Karpas-422 (cell line): ENCODE measurements at regions not wholly inside any gene's neighbourhood (a gene's known extent, or its start where the extent isn't known, plus 50 kb on each side); places are given as distances from the start of the nearest gene placed in this dataset.

ENCODE experiments used
- DNase-seq: peaks from one replicate; pipeline ENCODE4 v3.0.0-alpha.2; 2015
- H2AFZ ChIP-seq: fragments of 200-600 bp; sonication (generic); 2 replicates; pipeline ENCODE4 v1.6.1; 2014; ENCODE audit warnings: antibody characterized with exemption, low read length, mixed read lengths
- H3K27ac ChIP-seq: fragments of 200-600 bp; sonication (generic); 2 replicates; pipeline ENCODE4 v1.5.1; 2014; ENCODE audit warnings: mild to moderate bottlenecking, low read length, moderate library complexity
- H3K27me3 ChIP-seq: fragments of 200-600 bp; sonication (generic); 2 replicates; pipeline ENCODE4 v1.6.1; 2014; ENCODE audit warnings: low read length, mixed read lengths
- H3K36me3 ChIP-seq: fragments of 200-600 bp; sonication (generic); 2 replicates; pipeline ENCODE4 v1.6.1; 2014; ENCODE audit warnings: low read length, mixed read lengths; ENCODE audit not compliant: insufficient read depth
- H3K4me1 ChIP-seq: fragments of 200-600 bp; sonication (generic); 2 replicates; pipeline ENCODE4 v1.6.1; 2014; ENCODE audit warnings: mild to moderate bottlenecking, low read length, mixed read lengths
- H3K4me2 ChIP-seq: fragments of 200-600 bp; sonication (generic); 2 replicates; pipeline ENCODE4 v1.6.1; 2014; ENCODE audit warnings: low read length, low read depth, mild to moderate bottlenecking; ENCODE audit not compliant: poor library complexity, severe bottlenecking
- H3K4me3 ChIP-seq: fragments of 200-600 bp; sonication (generic); 2 replicates; pipeline ENCODE4 v1.5.1; 2014; ENCODE audit warnings: mild to moderate bottlenecking, antibody characterized with exemption, low read length, mixed read lengths
- H3K79me2 ChIP-seq: fragments of 200-600 bp; sonication (generic); 2 replicates; pipeline ENCODE4 v1.6.1; 2014; ENCODE audit warnings: mild to moderate bottlenecking, low read length, mixed read lengths
- H3K9ac ChIP-seq: fragments of 200-600 bp; sonication (generic); 2 replicates; pipeline ENCODE4 v1.6.0; 2014; ENCODE audit warnings: low read length
- H3K9me2 ChIP-seq: fragments of 200-600 bp; sonication (generic), shearing (Covaris generic); replicated peaks from 2 replicates; pipeline ENCODE4 v1.6.0; 2014; ENCODE audit warnings: mild to moderate bottlenecking, low read length, moderate library complexity; ENCODE audit not compliant: insufficient read depth
- H3K9me3 ChIP-seq: fragments of 300-700, 200-600 bp; sonication (generic); 2 replicates; pipeline ENCODE4 v1.6.1; 2014; ENCODE audit warnings: low read length, mixed read lengths
- H4K20me1 ChIP-seq: fragments of 200-600 bp; sonication (generic); 2 replicates; pipeline ENCODE4 v1.6.1; 2014; ENCODE audit warnings: mild to moderate bottlenecking, antibody characterized with exemption, low read length, low read depth; ENCODE audit not compliant: insufficient read depth

DNA sequence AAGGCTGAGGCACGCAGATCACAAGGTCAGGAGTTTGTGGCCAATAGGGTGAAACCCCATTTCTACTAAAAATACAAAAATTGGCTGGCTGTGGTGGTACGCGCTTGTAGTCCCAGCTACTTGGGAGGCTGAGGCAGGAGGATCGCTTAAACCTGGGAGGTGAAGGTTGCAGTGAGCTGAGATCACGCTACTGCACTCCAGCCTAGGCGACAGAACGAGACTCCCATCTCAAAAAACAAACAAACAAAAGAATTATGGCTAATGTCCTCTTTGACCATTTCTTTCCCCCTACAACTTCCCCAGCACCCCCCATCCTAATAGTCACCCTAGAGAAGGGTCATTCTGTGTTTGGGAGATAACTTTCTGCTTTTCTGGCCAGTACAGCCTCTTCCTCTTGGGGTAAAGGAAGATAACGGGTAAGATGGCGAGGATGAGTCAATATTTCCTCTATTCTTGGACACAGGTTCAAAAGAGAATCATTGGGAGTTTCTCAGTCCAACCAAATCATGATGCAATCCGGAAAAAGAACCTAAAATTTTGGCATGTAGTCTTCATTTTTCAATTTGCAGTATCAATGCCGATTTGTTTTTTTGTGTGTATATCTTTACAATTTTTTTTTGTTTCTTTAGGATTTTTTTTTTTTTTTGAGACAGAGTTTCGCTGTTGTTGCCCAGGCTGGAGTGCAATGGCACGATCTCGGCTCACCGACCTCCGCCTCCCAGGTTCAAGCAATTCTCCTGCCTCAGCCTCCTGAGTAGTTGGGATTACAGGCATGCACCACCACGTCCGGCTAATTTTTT lies 107.6 kb upstream of the MED13 start:
- H3K4me2 ChIP-seq, result no peak overlapping the region
- H3K9me2 ChIP-seq, result no peaks in the 10 kb centered on the region
- H2AFZ ChIP-seq, result no peak overlapping the region
- no peaks in the 10 kb centered on the region for H3K9me3 ChIP-seq
- no peaks in the 10 kb centered on the region for H3K27me3 ChIP-seq
- DNase-seq, result no peak
- H3K36me3 ChIP-seq, result no peaks in the 10 kb centered on the region
- no peak overlapping the region for H3K9ac ChIP-seq
- no peak overlapping the region for H3K4me3 ChIP-seq
- no peaks in the 10 kb centered on the region for H3K4me1 ChIP-seq
- H4K20me1 ChIP-seq, result no peaks in the 10 kb centered on the region
- no peak overlapping the region for H3K27ac ChIP-seq
- H3K79me2 ChIP-seq, result no peaks in the 10 kb centered on the region

GRCh38 chr17:62167076-62167475 lies 102.0 kb upstream of the MED13 start:
- no peaks in the 10 kb centered on the region for H3K4me1 ChIP-seq
- no peaks in the 10 kb centered on the region for H3K79me2 ChIP-seq
- no peaks in the 10 kb centered on the region for H3K9me3 ChIP-seq
- no peak overlapping the region for H2AFZ ChIP-seq
- H4K20me1 ChIP-seq, result no peaks in the 10 kb centered on the region
- H3K4me2 ChIP-seq, result no peak overlapping the region
- H3K9me2 ChIP-seq, result no peaks in the 10 kb centered on the region
- H3K9ac ChIP-seq, result no peak overlapping the region
- no peaks in the 10 kb centered on the region for H3K27me3 ChIP-seq
- DNase-seq, result no peak
- no peak overlapping the region for H3K27ac ChIP-seq
- no peak overlapping the region for H3K4me3 ChIP-seq
- no peaks in the 10 kb centered on the region for H3K36me3 ChIP-seq

DNA sequence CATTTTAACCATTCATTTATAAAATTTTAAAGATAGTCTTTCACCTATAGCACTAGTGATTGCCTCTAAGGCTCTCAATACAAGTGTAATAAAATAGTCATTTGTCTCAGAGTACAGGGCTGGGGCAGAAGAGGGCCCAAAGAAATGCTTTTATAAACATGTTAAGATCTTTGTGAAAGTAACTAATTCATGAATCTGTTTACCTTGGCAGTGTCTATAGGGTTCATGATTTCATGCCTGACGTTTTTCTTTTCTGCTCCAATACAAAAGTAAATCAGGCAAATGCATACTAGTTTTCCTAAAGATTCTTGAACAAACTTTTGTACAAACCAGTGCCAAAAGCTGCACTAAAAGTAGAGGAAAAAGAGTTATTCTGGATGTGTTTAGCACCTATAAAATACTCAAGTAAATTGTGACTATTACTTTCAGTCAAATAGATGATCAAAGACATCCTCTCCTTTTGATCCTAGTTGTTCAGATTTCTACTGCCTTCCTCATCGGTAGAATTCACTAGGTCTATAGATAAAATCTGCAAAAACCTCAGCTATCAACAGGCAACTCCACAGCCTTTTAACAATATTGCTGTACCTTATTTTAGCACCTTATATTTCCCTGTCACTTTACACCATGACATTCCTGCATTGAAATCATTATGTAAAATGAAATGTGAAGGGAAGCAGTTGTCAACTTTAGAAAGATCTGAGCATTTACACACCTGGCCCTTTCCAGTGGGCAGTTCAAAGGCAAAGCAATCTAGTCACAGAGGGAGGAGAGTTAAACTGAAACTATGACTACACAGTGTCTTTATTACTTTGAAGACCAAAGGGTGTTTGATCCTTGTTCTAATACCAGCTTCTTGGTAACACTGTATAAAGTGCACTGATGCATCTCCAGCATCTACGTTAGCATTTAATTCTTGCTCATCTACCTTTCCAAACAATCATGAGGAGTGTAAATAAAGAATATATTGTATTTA lies 100.0 kb upstream of the MED13 start:
- no peaks in the 10 kb centered on the region for H3K36me3 ChIP-seq
- H4K20me1 ChIP-seq, result no peaks in the 10 kb centered on the region
- H3K4me1 ChIP-seq, result no peaks in the 10 kb centered on the region
- DNase-seq, result no peak
- no peaks in the 10 kb centered on the region for H3K27me3 ChIP-seq
- H2AFZ ChIP-seq, result no peak overlapping the region
- no peak overlapping the region for H3K4me3 ChIP-seq
- no peak overlapping the region for H3K9ac ChIP-seq
- no peak overlapping the region for H3K27ac ChIP-seq
- H3K9me3 ChIP-seq, result no peaks in the 10 kb centered on the region
- no peaks in the 10 kb centered on the region for H3K79me2 ChIP-seq
- no peaks in the 10 kb centered on the region for H3K9me2 ChIP-seq
- no peak overlapping the region for H3K4me2 ChIP-seq

DNA sequence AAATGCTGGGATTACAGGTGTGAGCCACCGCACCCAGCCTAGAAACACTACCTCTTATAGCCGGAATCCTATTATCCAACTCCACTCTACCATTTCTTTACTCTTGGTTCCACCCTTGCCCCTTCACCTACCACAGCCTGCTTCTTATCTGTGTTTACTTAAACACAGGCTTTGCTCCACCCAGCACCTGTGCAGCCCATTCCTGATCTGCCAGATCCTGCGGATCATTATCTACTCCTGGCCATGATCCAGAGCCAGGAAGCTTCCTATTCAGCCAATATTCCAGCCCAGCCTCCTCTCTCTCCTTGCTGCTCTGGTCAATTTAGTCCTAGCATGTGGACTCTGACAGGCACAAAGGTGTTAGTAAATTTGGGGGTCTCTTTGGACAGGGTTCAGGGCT lies 98.8 kb upstream of the MED13 start:
- Histone ChIP-seq H3K27me3 (no peaks in the 10 kb centered on the region), H3K27ac (no peak overlapping the region), H3K4me3 (no peak overlapping the region), H2AFZ (no peak overlapping the region), H3K4me2 (no peak overlapping the region), H3K79me2 (no peaks in the 10 kb centered on the region), H4K20me1 (no peaks in the 10 kb centered on the region), H3K9ac (no peak overlapping the region), H3K9me2 (no peaks in the 10 kb centered on the region), H3K4me1 (no peaks in the 10 kb centered on the region), H3K9me3 (no peaks in the 10 kb centered on the region), H3K36me3 (no peaks in the 10 kb centered on the region)
- no peak for DNase-seq

GRCh38 chr17:62162898-62163297 lies 97.8 kb upstream of the MED13 start:
- Histone ChIP-seq H3K27ac (no peak overlapping the region), H3K4me3 (no peak overlapping the region), H3K4me1 (no peaks in the 10 kb centered on the region), H2AFZ (no peak overlapping the region), H3K79me2 (no peaks in the 10 kb centered on the region), H4K20me1 (no peaks in the 10 kb centered on the region), H3K9me2 (no peaks in the 10 kb centered on the region), H3K4me2 (no peak overlapping the region), H3K9ac (no peak overlapping the region), H3K9me3 (no peaks in the 10 kb centered on the region), H3K27me3 (no peaks in the 10 kb centered on the region), H3K36me3 (no peaks in the 10 kb centered on the region)
- no peak for DNase-seq

- H2AFZ ChIP-seq, result no peak overlapping the region
- no peak overlapping the region for H3K4me2 ChIP-seq
- H3K36me3 ChIP-seq, result no peaks in the 10 kb centered on the region
- no peak overlapping the region for H3K27ac ChIP-seq
- H3K9me3 ChIP-seq, result no peaks in the 10 kb centered on the region
- DNase-seq, result no peak
- no peaks in the 10 kb centered on the region for H3K27me3 ChIP-seq
- H3K9me2 ChIP-seq, result no peaks in the 10 kb centered on the region
- H3K9ac ChIP-seq, result no peak overlapping the region
- H3K4me3 ChIP-seq, result no peak overlapping the region
- no peaks in the 10 kb centered on the region for H3K4me1 ChIP-seq
- no peaks in the 10 kb centered on the region for H4K20me1 ChIP-seq
- no peaks in the 10 kb centered on the region for H3K79me2 ChIP-seq
These were observed 96.5 kb upstream of the MED13 start for GRCh38 chr17:62161405-62162148.

- Histone ChIP-seq H3K79me2 (no peaks in the 10 kb centered on the region), H3K27ac (no peak overlapping the region), H3K9ac (no peak overlapping the region)
These were observed 95.7 kb upstream of the MED13 start for GRCh38 chr17:62160816-62161215.

GRCh38 chr17:62159994-62160393 lies 94.9 kb upstream of the MED13 start:
- Histone ChIP-seq H3K36me3 (no peaks in the 10 kb centered on the region), H3K4me2 (no peak overlapping the region), H3K9me2 (no peaks in the 10 kb centered on the region), H4K20me1 (no peaks in the 10 kb centered on the region), H3K9ac (no peak overlapping the region), H3K4me3 (no peak overlapping the region), H2AFZ (no peak overlapping the region), H3K27ac (no peak overlapping the region), H3K9me3 (no peaks in the 10 kb centered on the region), H3K4me1 (no peaks in the 10 kb centered on the region), H3K27me3 (no peaks in the 10 kb centered on the region), H3K79me2 (no peaks in the 10 kb centered on the region)
- no peak for DNase-seq

More at GRCh38 chr17:62160816-62161215, 95.7 kb upstream of the MED13 start:
- H2AFZ ChIP-seq, result no peak overlapping the region
- no peak for DNase-seq
- H3K27me3 ChIP-seq, result no peaks in the 10 kb centered on the region
- H3K4me2 ChIP-seq, result no peak overlapping the region
- no peaks in the 10 kb centered on the region for H3K9me3 ChIP-seq
- no peaks in the 10 kb centered on the region for H3K9me2 ChIP-seq
- no peaks in the 10 kb centered on the region for H3K36me3 ChIP-seq
- no peaks in the 10 kb centered on the region for H4K20me1 ChIP-seq
- no peaks in the 10 kb centered on the region for H3K4me1 ChIP-seq
- H3K4me3 ChIP-seq, result no peak overlapping the region
